ENCODE measurements at regions not wholly inside any gene's neighbourhood (a gene's known extent, or its start where the extent isn't known, plus 50 kb on each side); places are given as distances from the start of the nearest gene placed in this dataset.

GRCh38 chr9:20191228-20191840, 402.5 kb upstream of the SLC24A2 start:
- TF ChIP-seq CTCF (IDR thresholded peaks at IDR 0.05 in 4 of 5, conservative IDR thresholded peaks at IDR 0.05 in 1 of 5) (no peak), POLR2A (IDR thresholded peaks at IDR 0.05) (no peak)
